NCI-H2227 (cell line): ENCODE measurements at regions not wholly inside any gene's neighbourhood (a gene's known extent, or its start where the extent isn't known, plus 50 kb on each side); places are given as distances from the start of the nearest gene placed in this dataset.
"Not testable (repeated sequence)": the region's sequence is repeated elsewhere in the genome, so short reads cannot be mapped to it uniquely, and the experiment has no call there.

Experiments
- DNase-seq: peaks from one replicate; lab custom pipeline; 2025; ENCODE audit not compliant: unreplicated experiment; lab: John Stamatoyannopoulos, UW

- DNase-seq = not testable (repeated sequence)
Observed at GRCh38 chr16:5221831-5222230, 124.2 kb upstream of the EEF2KMT start.

GRCh38 chr16:5220705-5221104 is 123.1 kb upstream of the EEF2KMT start:
- DNase-seq = no peak

GRCh38 chr16:5216441-5217080 is 119.0 kb upstream of the EEF2KMT start:
- DNase-seq = no peak

GRCh38 chr16:5215901-5216300 is 118.3 kb upstream of the EEF2KMT start:
- DNase-seq = peak; percentile 41

GRCh38 chr16:5214466-5214865 is 116.9 kb upstream of the EEF2KMT start:
- no peak for DNase-seq

GRCh38 chr16:5212501-5212900 is 114.9 kb upstream of the EEF2KMT start:
- DNase-seq = not testable (repeated sequence)

GRCh38 chr16:5207862-5208498 is 110.4 kb upstream of the EEF2KMT start:
- DNase-seq = peak; percentile 61

- no peak for DNase-seq
Observed at GRCh38 chr16:5207001-5207523, 109.5 kb upstream of the EEF2KMT start.

GRCh38 chr16:5206331-5206990 is 108.9 kb upstream of the EEF2KMT start:
- no peak for DNase-seq

GRCh38 chr16:5205361-5206040 is 107.9 kb upstream of the EEF2KMT start:
- DNase-seq = no peak

- DNase-seq = not testable (repeated sequence)
Observed at GRCh38 chr16:5203675-5204074, 106.1 kb upstream of the EEF2KMT start.

GRCh38 chr16:5200123-5200522 is 102.5 kb upstream of the EEF2KMT start:
- DNase-seq = no peak

- DNase-seq = no peak
Observed at GRCh38 chr16:5196204-5196603, 98.6 kb upstream of the EEF2KMT start.

- no peak for DNase-seq
Observed at GRCh38 chr16:5193861-5194260, 96.3 kb upstream of the EEF2KMT start.

GRCh38 chr16:5188989-5189352 is 91.4 kb upstream of the EEF2KMT start:
- no peak for DNase-seq

- no peak for DNase-seq
Observed at GRCh38 chr16:5188318-5188988, 90.9 kb upstream of the EEF2KMT start.

GRCh38 chr16:5187402-5187952 is 89.9 kb upstream of the EEF2KMT start:
- no peak for DNase-seq

- DNase-seq = no peak
Observed at GRCh38 chr16:5186381-5186903, 88.8 kb upstream of the EEF2KMT start.

- DNase-seq = no peak
Observed at GRCh38 chr16:5176505-5176904, 78.9 kb upstream of the EEF2KMT start.

- peak; percentile 26 for DNase-seq
Observed at GRCh38 chr16:5175266-5175665, 77.7 kb upstream of the EEF2KMT start.
